ENCODE measurements at regions not wholly inside any gene's neighbourhood (a gene's known extent, or its start where the extent isn't known, plus 50 kb on each side); places are given as distances from the start of the nearest gene placed in this dataset.

DNA sequence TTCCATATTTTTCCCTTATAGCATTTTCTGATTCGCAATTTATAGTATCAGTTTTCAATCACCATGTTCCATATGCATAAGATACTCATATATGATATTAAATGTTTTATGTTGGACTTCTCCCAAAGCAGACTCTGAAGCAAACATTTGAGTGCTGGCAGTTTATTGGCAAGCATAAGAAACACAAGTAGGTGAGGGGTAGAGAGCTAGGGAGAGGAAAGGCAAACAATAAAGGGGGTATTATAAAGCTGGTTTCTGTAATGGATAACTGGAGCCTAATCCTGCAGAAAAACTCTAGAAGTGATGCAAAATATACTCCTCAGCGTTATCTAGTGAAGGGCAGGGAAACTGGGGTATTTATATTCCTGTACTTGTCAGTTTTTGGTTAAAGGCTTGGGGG, 491.5 kb upstream of the TGFBR2 start:
- DNase-seq (ENCODE audit: low read depth), result no peak

DNA sequence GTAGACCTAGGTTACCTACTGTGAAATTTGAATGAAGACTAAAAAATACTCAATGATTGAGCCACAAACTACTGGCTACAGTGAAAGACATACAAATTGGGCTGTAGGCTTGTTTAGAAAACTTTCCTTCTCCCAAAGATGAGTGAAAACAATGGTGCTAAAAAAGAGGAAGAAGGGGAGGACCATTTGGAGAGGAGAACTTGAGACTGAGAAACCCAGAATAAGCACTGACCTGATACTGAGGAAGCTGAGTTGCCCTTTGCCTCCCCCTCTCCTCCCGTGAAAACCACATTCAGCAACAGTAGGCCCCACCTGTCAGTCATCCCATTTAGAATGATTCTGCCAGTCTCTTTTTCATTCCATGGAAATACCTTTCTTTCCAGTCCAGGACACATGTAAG, 484.0 kb upstream of the TGFBR2 start:
- no peak for DNase-seq (ENCODE audit: low read depth)

DNA sequence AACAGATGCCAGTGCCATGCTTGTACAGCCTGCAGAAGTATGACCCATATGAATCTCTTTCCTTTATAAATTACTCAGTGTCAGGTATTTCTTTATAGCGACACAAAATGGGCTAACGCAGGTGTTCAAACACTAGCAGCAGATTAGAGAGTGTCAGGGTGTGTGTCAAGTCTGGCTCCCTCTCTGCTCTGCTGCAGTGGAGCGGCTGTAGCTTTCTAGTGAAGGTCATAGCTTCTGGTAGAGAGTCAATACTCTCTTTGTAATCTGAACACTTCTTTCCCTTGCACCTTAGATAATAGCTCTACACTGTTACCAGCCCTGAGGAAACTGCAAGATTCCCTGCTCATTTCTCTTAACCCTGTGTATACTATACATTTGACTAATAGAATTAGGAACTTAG, 483.2 kb upstream of the TGFBR2 start:
- DNase-seq (ENCODE audit: low read depth), result no peak

DNA sequence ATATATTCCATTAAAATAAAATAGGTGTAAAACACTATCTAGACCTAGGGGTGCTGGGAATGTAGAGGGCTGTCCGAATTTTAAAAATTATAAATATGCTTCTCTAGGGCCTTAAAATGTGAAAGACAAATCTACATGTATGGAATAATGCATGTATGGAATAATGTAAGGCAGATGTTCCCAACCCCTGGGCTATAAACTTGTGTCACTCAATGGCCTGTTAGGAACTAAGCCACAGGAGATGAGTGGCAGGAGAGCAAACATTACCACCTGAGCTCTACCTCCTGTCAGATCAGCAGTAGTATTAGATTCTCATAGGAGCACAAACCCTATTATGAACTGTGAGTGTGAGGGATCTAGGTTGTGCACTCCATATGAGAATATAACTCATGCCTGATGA, 482.6 kb upstream of the TGFBR2 start:
- DNase-seq (ENCODE audit: low read depth), result no peak

DNA sequence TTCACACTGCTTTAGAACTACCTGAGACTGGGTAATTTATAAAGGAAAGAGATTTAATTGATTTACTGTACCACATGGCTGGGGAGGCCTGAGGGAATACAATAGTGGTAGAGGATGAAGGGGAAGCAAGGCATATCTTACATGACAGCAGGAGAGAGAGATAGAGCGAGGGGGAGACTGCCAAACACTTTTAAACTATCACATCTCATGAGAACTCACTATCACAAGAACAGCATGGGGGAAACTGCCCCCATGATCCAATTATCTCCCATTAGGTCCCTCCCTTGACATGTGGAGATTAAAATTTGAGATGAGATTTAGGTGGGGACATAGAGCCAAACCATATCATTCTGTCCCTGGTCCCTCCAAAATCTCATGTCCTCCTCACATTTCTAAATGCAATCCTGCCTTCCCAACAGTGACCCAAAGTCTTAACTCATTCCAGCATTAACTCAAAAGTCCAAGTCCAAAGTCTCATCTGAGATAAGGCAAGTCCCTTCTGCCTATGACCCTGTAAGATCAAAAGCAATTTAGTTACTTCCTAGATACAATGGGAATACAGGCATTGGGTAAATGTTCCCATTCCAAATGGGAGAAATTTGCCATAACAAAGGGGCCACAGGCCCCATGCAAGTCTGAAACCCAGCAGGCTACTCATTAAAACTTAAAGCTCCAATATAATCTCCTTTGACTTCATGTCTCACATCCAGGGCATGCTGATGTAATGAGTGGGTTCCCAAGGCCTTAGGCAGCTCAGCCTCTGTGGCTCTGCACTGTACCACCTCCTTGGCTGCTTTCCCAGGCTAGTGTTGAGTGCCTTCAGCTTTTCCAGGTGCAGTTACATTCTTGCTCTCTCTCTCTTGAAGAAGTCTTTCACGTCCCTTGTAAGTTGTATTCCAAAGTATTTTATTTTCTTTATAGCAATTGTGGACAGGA, 481.7 kb upstream of the TGFBR2 start:
- no peak for DNase-seq (ENCODE audit: low read depth)

DNA sequence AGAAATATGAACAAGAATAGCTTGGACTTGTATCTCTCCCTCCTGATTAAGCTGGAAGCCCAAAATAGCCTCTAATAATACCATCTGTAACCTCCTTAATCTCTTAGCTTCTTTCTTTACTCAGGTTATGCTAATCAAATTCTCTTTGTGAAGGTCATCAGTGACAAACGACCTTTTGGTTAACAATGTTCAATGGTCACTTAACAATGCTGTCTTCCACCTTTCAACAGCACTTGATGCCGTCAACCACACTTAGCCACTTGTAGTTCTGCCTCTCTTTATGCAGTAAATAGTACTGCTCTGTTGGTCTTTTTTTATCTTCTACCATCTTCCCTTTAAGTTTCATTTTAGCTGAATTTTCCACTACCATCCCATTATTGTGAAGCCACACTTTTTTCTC, 476.6 kb upstream of the TGFBR2 start:
- DNase-seq (ENCODE audit: low read depth), result no peak

DNA sequence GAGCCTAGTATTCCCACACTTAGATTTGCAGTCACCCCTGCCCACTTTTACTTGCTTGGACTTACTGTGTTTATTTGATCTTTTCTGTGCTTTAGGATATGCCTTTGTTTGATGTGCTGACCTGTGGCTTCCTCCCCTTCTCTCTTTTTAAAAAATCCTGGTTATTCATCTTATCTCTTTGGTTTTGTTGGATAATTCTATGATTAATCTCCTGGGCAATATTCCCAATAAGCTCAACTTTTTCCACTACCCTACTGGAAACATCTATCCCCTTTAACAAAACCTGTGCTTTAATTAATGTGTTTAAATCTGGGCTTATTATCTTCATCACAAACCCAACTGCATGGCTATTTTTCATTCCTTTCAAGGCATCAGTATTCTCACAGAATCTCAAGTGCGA, 476.0 kb upstream of the TGFBR2 start:
- no peak for DNase-seq (ENCODE audit: low read depth)

DNA sequence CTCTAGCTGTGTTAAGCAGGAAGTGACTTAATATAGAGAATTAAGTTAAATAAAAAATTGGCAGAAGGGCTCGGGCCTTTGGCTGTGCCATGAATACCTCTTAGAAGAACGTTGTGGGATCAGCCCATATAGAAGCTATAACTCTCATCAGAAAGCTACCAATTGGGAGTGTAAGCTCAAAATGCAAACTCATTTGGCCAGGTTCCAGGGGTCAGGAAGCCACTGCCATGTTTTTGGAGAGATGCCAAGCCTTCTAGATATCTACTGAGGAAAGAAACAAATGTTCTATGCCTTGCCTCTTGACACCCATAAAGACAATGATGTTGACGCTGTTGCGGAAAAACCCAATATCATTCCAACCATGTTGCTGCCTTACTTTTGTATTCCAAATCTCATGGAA, 475.2 kb upstream of the TGFBR2 start:
- no peak for DNase-seq (ENCODE audit: low read depth)

DNA sequence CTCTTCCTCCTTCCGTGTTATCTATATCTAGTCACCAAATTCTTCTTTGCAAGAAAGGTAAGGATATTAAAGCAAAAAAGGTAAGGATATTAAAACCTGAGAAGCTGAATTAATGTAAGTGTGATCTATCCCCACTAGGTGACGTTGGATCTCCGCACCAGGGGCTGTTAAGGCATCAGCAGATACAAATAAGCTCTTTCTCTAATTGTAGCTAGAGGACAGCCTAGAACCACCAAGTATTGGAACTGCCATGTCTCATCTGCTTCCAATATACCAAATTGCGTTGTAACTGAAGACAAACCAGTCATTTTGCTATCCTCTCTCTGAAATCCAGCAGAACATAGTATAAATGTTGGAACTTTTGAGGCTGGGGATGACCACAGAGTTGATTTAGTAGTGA, 471.2 kb upstream of the TGFBR2 start:
- no peak for DNase-seq (ENCODE audit: low read depth)

DNA sequence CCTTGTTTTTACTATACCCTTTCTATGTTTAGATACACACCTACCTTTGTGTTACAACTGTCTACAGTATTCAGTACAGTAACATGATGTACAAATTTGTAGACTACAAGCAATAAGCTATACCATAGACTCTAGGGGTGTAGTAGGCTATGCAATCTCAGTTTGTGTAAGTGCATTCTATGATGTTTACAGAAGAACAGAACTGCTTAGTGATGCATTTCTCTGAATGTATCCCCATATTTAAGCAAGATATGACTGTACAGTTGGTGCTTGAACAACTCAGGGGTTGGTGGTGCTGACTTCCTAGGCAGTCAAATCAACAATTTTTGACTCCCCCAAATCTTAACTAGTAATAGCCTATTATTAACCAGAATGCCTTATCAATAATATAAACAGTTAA, 467.1 kb upstream of the TGFBR2 start:
- DNase-seq (ENCODE audit: low read depth), result no peak

DNA sequence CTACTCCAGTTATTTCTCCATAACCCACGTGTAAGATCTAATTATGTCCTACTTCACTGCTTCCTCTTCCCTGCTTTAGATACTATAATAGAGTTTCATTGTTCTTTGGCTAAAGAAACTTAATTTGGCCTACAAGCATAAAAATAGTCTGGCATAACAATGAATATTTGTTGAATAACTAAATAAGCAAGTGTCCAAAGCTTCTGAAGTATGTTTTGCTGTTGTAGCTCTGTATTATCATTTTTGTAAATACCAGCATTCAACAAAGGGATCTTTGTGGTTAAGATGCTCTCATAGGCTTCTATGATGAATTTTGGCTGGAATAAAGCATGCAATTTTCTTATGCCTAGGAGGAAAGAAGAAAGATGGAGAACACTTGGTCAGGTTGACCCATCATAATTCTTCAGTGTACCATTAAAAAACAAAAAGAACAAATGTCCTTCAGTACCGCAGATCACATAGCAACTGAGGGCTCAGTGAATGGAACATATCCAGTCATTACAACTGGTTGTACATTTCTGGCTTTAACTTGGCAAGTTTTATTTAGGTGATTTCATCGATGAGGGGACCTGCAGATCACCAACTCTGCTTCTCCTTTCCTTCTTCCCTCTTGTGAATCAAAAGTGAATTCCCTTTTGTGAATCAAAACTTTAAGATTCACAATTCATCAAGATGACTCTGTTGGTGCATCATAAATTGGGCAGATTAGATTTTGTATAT, 465.9 kb upstream of the TGFBR2 start:
- DNase-seq (ENCODE audit: low read depth), result no peak

DNA sequence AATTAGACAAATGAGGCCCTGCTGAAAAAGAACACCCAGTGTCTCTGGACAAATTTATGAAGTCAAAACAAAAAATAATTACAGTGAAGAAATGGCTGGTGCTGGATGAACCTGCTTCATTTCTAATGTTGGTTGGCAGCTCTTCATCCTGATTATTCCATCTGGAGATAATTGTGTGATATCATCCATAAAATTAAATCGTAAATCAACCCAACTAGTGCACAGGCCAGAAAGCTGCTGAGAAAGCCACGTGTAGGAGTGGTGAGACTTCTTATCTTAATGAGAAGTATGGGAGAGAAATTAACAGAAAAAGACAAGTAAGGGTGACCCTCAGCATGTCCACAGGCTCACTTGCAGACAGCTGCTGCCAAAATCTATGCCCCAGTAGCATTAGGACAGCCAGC, 465.2 kb upstream of the TGFBR2 start:
- no peak for DNase-seq (ENCODE audit: low read depth)

DNA sequence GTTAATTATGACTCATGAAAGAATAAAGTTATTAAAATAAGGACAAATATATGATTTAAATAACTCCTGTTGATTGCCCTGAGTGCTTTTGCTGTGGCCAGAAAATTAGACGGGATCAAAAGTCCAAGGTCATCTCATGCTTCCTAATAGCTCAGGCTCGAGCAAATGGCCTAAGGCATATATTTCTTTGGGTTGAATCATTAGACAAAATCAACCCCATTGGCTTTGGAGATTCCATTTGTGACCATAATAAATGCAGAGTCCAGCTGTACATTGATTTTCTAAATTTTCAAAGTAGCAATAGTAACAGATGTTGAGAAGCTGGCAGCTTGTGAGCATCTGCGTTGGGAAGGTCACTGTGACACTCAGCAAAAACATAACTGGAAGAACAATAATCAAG, 464.5 kb upstream of the TGFBR2 start:
- no peak for DNase-seq (ENCODE audit: low read depth)

DNA sequence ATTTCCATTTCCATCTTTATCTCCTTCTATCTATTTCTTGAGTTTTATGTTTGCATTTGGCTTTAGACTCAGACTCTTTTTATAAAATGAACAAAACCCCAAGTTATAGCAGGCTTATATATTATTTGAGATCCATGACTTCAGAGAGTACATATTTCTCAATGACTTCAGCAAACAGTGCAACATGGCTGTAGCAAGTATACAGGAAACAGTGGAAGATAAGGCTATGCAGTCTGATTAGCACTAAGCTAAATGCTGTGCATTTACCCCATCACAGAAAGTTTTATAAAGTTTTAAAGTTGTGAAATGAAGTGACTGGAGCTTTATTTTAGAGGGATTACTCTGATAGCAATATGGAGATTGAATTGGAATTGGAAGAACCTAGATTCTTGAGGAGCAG, 463.5 kb upstream of the TGFBR2 start:
- no peak for DNase-seq (ENCODE audit: low read depth)

DNA sequence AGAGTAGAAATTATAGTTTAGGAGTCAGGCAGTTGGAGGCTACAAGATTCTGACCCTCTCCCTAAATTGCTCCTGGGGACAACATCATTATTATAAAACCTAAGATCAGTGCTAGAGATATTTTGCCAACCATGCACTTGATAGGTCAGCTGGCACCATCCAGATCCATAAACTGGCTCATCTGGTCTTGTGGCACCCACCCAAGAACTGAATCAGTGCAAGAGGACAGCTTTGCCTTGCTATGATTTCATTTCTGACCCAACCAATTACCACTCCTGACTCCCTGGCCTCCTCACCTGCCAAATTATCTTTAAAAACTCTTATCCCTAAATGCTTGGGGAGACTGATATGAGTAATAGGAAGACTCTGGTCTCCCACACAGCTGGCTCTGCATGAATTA, 461.1 kb upstream of the TGFBR2 start:
- no peak for DNase-seq (ENCODE audit: low read depth)

DNA sequence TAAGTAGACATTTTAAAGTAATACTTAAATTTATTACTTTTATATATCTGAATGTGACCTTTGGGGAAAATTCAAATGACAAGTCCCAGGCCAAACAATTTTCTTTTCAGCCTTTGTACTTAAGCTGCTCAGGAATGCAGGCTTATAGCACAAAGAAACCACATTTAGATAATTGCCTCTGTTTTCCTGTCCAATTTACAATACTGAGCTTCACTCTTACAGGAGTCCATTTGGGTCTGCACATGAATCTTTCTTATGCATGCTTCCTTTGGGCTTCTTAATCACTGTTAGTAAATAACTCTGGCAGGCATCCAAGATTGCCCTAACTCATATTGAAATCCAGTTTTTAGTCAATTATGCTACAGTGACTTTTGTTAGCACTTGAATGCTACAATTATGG, 459.4 kb upstream of the TGFBR2 start:
- no peak for DNase-seq (ENCODE audit: low read depth)

DNA sequence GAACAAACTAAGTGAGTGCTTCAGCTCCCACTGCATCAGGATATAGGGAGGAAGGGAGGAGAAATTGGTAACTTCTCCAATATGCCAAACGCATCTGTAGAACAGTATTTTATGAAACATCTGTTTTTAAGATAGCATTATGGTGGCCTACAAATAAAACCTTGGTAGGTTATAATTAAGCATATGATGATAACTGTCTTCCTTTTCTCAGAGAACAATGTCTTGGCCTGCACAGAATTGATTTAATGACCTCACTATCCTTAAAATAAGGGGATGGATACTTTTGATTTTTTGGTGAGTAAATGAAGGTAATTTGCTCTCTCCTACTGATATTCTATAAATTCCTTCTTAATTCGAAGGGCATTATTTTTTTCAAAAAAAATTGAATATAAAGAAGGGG, 451.5 kb upstream of the TGFBR2 start:
- DNase-seq (ENCODE audit: low read depth), result no peak

DNA sequence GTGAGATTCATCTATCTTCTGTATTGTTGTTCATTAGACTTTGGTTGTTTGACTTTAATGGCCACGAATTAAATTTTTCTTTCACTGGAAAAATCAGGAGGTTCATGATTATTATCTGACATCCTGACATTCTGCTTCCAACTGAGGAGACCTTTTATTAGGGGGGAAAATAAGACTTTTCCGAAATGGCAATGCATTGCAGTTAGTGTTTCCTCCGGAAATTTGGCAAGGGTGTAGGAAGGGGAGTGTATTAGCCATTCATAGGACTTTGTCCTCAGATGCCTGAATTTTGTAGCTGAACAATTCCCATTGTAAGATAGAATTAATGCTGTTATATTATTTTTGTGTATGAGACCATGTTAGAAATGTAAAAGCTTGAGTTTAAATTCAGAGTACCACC, 450.6 kb upstream of the TGFBR2 start:
- DNase-seq (ENCODE audit: low read depth), result no peak

DNA sequence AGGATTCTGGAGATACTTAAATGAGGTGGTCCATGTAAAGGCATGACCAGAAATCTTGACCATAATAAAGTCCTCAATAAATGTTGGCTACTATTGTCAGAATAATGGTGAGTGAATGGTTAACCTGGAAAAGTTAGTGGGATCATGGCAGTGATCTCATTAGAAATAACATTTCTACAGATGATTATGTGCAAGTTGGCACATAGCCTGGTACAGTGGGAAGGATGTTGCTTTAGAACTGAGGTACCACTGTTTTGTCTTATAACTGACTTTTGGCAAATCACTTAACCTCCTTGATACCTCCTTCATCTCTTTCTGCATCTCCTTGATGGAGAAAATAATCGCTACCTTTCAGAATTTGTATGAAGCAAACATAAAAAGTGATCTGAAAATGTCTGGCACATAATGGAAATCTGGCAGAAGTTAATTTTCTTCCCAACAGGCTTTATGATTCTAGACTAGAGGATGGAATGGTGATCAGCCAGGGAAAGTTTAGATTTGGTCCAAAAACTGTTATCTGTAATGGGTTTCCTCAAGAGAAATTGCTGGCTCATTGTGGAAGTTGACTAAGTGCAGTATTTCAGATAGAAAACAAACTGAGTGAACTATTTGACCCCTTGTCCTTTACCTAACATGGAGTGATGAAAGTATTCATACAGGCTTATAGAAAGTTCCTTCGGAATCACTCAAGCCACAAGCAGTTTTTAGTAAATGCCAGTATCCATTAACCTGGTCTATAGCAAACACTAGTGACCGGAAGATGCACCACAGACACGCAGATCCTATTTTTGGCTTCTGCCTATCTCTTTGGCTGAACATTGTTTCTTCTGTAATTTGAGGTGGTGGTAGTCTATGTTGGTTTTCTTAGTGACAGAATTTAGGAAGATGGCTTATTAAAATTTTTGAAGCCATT, 449.6 kb upstream of the TGFBR2 start:
- DNase-seq (ENCODE audit: low read depth), result no peak

DNA sequence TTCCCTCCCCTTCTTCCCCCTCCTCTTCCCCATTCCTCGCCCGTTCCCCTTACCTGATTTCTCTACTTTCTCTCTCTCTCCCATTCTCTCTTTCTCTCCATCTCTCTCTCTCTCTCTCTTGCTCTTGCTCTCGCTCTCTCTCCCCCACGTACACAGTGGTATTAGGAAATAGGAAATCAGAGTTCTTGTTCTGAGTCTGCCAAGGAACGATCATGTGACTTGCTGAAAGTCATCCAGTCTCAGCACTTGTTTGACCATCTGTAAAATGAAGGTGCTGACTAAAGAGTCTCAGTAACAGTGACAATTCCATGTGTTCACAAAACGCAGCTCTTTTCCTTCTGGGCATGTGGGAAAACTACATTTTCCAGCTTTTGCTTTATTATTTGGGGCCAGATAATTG, 445.0 kb upstream of the TGFBR2 start:
- no peak for DNase-seq (ENCODE audit: low read depth)

DNA sequence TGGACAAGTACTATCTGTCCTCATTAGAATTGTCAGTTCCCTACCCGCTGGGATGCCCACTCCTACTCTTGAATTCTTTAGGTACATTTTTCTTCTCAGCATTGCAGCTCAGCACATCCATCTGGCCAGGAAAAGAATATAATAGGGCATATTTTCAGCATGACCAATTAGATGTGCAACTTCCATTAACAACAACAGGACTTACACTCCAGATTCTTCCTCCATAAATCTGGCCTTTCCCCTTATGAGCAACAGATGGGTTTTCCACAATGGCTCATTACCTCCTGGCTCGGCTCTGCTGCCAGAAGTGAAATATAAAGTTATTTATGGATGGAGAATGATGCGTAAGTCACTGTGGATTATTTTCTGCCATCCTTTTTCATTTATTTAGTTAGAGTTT, 443.8 kb upstream of the TGFBR2 start:
- no peak for DNase-seq (ENCODE audit: low read depth)

DNA sequence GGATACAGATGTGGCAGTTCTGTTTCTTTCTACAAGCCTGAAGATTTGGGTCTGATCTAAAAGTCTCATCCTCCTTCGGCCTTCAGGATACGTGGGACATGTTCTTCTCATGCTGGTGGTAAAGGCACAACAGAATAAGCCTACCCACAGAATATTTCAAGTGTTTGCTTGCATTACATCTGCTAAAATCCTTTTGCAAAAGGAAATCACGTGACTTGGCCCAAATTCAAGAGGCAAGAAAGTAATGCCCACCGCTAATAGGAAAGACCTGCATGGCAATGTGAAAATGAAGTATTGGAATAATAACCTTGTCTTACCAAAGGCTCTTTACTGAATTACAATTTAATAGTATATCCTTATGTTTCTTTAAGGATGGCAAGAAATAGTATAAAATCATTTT, 439.9 kb upstream of the TGFBR2 start:
- no peak for DNase-seq (ENCODE audit: low read depth)

Data from activated T-helper 1 cell treated with Interleukin-2 at 50 U/mL for 16 hours (primary cell).